ENCODE measurements at regions not wholly inside any gene's neighbourhood (a gene's known extent, or its start where the extent isn't known, plus 50 kb on each side); places are given as distances from the start of the nearest gene placed in this dataset.

GRCh38 chr9:1457460-1457859 is 407.3 kb downstream of the DMRT2 start:
- TF ChIP-seq YY1 (IDR thresholded peaks at IDR 0.05; ENCODE audit: insufficient read depth, insufficient read length) = no peak
- no peak for TF ChIP-seq ZNF274 (IDR thresholded peaks at IDR 0.05; ENCODE audit: low read depth, low read length)

Data from NT2/D1 (cell line).